RWPE2 (cell line): ENCODE measurements at regions not wholly inside any gene's neighbourhood (a gene's known extent, or its start where the extent isn't known, plus 50 kb on each side); places are given as distances from the start of the nearest gene placed in this dataset.

ENCODE experiments used
- ATAC-seq: fragments of 200-7000 bp; cut with Tn5 transposase; 3 replicates; pipeline ENCODE4 v1.9.1; 2021; ENCODE audit warnings: low read depth
- DNase-seq: peaks from one replicate; pipeline ENCODE4 v3.0.0-alpha.2; 2020; ENCODE audit warnings: low spot score
- H3K27ac ChIP-seq: fragments of 450-650 bp; 2 replicates; pipeline ENCODE4 v1.5.1; 2017; ENCODE audit warnings: mild to moderate bottlenecking; ENCODE audit not compliant: poor library complexity, severe bottlenecking
- H3K27me3 ChIP-seq: fragments of 250-450 bp; sonication (Bioruptor Pico); 2 replicates; pipeline ENCODE4 v1.5.1; 2021; ENCODE audit warnings: mild to moderate bottlenecking, moderate library complexity; ENCODE audit not compliant: insufficient read depth, poor library complexity, severe bottlenecking
- H3K36me3 ChIP-seq: fragments of 250-450 bp; sonication (Bioruptor Pico); 2 replicates; pipeline ENCODE4 v1.5.1; 2020; ENCODE audit warnings: low read depth, mild to moderate bottlenecking, moderate library complexity
- H3K4me1 ChIP-seq: fragments of 250-450 bp; sonication (Bioruptor Pico); 2 replicates; pipeline ENCODE4 v1.5.1; 2021; ENCODE audit warnings: mild to moderate bottlenecking, moderate library complexity; ENCODE audit not compliant: insufficient read depth, poor library complexity, severe bottlenecking
- H3K4me3 ChIP-seq: fragments of 250-450 bp; sonication (Bioruptor Pico); 2 replicates; pipeline ENCODE4 v1.5.1; 2021; ENCODE audit warnings: mild to moderate bottlenecking, moderate library complexity; ENCODE audit not compliant: severe bottlenecking
- H3K9me3 ChIP-seq: fragments of 250-450 bp; sonication (Bioruptor Pico); 2 replicates; pipeline ENCODE4 v1.5.1; 2021; ENCODE audit warnings: mild to moderate bottlenecking, moderate library complexity; ENCODE audit not compliant: severe bottlenecking
- CTCF ChIP-seq: fragments of 450-650 bp; IDR thresholded peaks from one replicate; pipeline ENCODE4 v1.5.1; 2017; ENCODE audit warnings: mild to moderate bottlenecking, moderate library complexity; ENCODE audit not compliant: poor library complexity, severe bottlenecking

DNA sequence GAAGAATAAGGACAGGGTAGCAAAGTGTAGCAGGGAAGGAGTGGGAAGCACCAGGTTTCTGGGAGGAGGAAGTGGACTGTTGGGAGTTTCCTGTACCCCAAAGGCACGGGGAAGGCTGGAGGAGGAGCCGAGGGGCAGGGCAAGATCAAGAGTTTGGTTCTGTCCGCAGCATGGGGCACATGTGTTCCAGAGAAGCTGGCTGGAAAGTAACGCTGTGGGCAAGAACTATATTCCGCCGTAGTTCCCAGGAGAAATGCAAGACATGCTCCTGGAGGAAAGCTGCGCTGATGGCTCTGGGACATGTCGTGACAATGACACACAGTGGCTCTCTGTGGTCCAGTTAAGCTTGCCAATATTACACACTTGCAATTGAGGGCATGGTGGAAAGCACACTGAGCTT, 51.7 kb upstream of the KPNA3 start:
- no peaks in the 10 kb centered on the region for H3K36me3 ChIP-seq
- no peaks in the 10 kb centered on the region for H3K27me3 ChIP-seq
- ATAC-seq: no peak
- no peak for DNase-seq
- no peaks in the 10 kb centered on the region for H3K9me3 ChIP-seq
- no peak overlapping the region for H3K27ac ChIP-seq
- TF ChIP-seq CTCF: no peak
- H3K4me1 ChIP-seq: no peaks in the 10 kb centered on the region
- no peak overlapping the region for H3K4me3 ChIP-seq
